PC-9 (cell line): ENCODE measurements at regions not wholly inside any gene's neighbourhood (a gene's known extent, or its start where the extent isn't known, plus 50 kb on each side); places are given as distances from the start of the nearest gene placed in this dataset.

Experiments used
- BruUV-seq: library from RNA; stranded (reverse); fragments of 400-500 nt; replicated peaks from 2 replicates; lab custom pipeline; 2021; lab: Mats Ljungman, UMichigan
- CTCF ChIA-PET: fragments of 300-600 bp; sonication (Branson Sonifier 250); formaldehyde crosslinking; loops from one replicate; lab custom pipeline; 2022; ENCODE audit warnings: antibody characterized with exemption; lab: Charles Lee
- POLR2A ChIA-PET: fragments of 300-600 bp; sonication (Branson Sonifier 250); formaldehyde crosslinking; loops from one replicate; lab custom pipeline; 2022; ENCODE audit warnings: antibody characterized with exemption; ENCODE audit not compliant: unreplicated experiment; lab: Charles Lee
- DNase-seq, 2 experiments: peaks; one replicate each; pipeline versions ENCODE4 v3.0.0 to v3.0.0-alpha.2; 2015 to 2022; ENCODE audit warnings: mixed read lengths in 1 of 2
- H2AFZ ChIP-seq: fragments of 200-600 bp; sonication (generic); 2 replicates; pipeline ENCODE4 v1.8.1; 2017; ENCODE audit warnings: antibody characterized with exemption
- H3F3A ChIP-seq: fragments of 200-600 bp; sonication (generic); 2 replicates; pipeline ENCODE4 v1.8.1; 2017; ENCODE audit warnings: antibody characterized with exemption, mild to moderate bottlenecking, low read depth; ENCODE audit not compliant: insufficient read depth
- H3K27ac ChIP-seq: fragments of 200-600 bp; sonication (generic); 2 replicates; pipeline ENCODE4 v1.6.1; 2016; ENCODE audit warnings: mixed run types
- H3K27me3 ChIP-seq: fragments of 200-600 bp; sonication (generic); 2 replicates; pipeline ENCODE4 v1.6.1; 2016; ENCODE audit warnings: low read depth, mixed run types; ENCODE audit not compliant: insufficient read depth
- H3K36me3 ChIP-seq: fragments of 200-600 bp; sonication (generic); 2 replicates; pipeline ENCODE4 v1.6.1; 2016; ENCODE audit warnings: low read depth, mixed run types
- H3K4me1 ChIP-seq: fragments of 200-600 bp; sonication (generic); replicated peaks from 2 replicates; pipeline ENCODE4 v1.6.1; 2016; ENCODE audit warnings: mixed run types; ENCODE audit not compliant: insufficient read depth
- H3K4me2 ChIP-seq: fragments of 200-600 bp; sonication (generic); 2 replicates; pipeline ENCODE4 v1.6.1; 2017; ENCODE audit warnings: mixed run types
- H3K4me3 ChIP-seq: fragments of 200-600 bp; sonication (generic); 2 replicates; pipeline ENCODE4 v1.6.1; 2016; ENCODE audit warnings: mixed run types
- H3K79me2 ChIP-seq: fragments of 200-600 bp; sonication (generic); 2 replicates; pipeline ENCODE4 v1.6.1; 2017; ENCODE audit warnings: low read depth, mixed run types
- H3K9me2 ChIP-seq: fragments of 200-600 bp; sonication (generic); 2 replicates; pipeline ENCODE4 v1.8.1; 2017; ENCODE audit warnings: mild to moderate bottlenecking; ENCODE audit not compliant: insufficient read depth
- H3K9me3 ChIP-seq: fragments of 200-600 bp; sonication (generic); 2 replicates; pipeline ENCODE4 v1.8.1; 2016; ENCODE audit warnings: low read depth; ENCODE audit not compliant: insufficient read depth
- H4K20me1 ChIP-seq: fragments of 200-600 bp; sonication (generic); 2 replicates; pipeline ENCODE4 v1.8.1; 2017; ENCODE audit not compliant: insufficient read depth
- CTCF ChIP-seq: fragments of 200-600 bp; sonication (generic); conservative IDR thresholded peaks from 2 replicates; pipeline ENCODE4 v1.6.1; 2017; ENCODE audit warnings: mixed run types, antibody characterized with exemption, mild to moderate bottlenecking, moderate library complexity
- EZH2 ChIP-seq: fragments of 200-600 bp; sonication (generic); IDR thresholded peaks from 2 replicates; pipeline ENCODE4 v1.8.0; 2017; ENCODE audit warnings: antibody characterized with exemption, low read depth
- intact Hi-C: fragments of 100-400 bp; cut with micrococcal nuclease; formaldehyde crosslinking; loops from one replicate; pipeline ENCODE4 v1.10.0; 2022; ENCODE audit not compliant: unreplicated experiment

GRCh38 chr5:86909418-86910295 is 291.9 kb downstream of the COX7C start:
- H3K27me3 ChIP-seq = no peaks in the 10 kb centered on the region
- TF ChIP-seq CTCF = no peak
- no peak for TF ChIP-seq EZH2
- no peaks in the 10 kb centered on the region for H4K20me1 ChIP-seq
- no peaks in the 10 kb centered on the region for H3K4me1 ChIP-seq
- H3K79me2 ChIP-seq = no peaks in the 10 kb centered on the region
- no TSS peak for BruUV-seq
- no peaks in the 10 kb centered on the region for H3F3A ChIP-seq
- no peak for DNase-seq
- no peaks in the 10 kb centered on the region for H3K9me3 ChIP-seq
- H3K27ac ChIP-seq = no peak overlapping the region
- H3K4me2 ChIP-seq = no peak overlapping the region
- no peaks in the 10 kb centered on the region for H3K9me2 ChIP-seq
- intact Hi-C loops = no loop called here
- no peaks in the 10 kb centered on the region for H3K36me3 ChIP-seq
- POLR2A ChIA-PET = no interaction called here
- CTCF ChIA-PET = no interaction called here
- no peak overlapping the region for H3K4me3 ChIP-seq
- H2AFZ ChIP-seq = no peak overlapping the region

GRCh38 chr5:86917117-86917579 is 299.4 kb downstream of the COX7C start:
- no peaks in the 10 kb centered on the region for H3K27me3 ChIP-seq
- H3K4me3 ChIP-seq = no peak overlapping the region
- no peaks in the 10 kb centered on the region for H3K4me1 ChIP-seq
- intact Hi-C loops = no loop called here
- CTCF ChIA-PET = no interaction called here
- no peaks in the 10 kb centered on the region for H4K20me1 ChIP-seq
- TF ChIP-seq CTCF = no peak
- TF ChIP-seq EZH2 = no peak
- POLR2A ChIA-PET = no interaction called here
- BruUV-seq = no TSS peak
- H3K36me3 ChIP-seq = no peaks in the 10 kb centered on the region
- DNase-seq = peak in 1 of 2 experiments; percentile 4
- H3F3A ChIP-seq = no peaks in the 10 kb centered on the region
- H2AFZ ChIP-seq = no peak overlapping the region
- H3K27ac ChIP-seq = no peak overlapping the region
- no peak overlapping the region for H3K4me2 ChIP-seq
- no peaks in the 10 kb centered on the region for H3K9me2 ChIP-seq
- H3K79me2 ChIP-seq = no peaks in the 10 kb centered on the region
- H3K9me3 ChIP-seq = no peaks in the 10 kb centered on the region

GRCh38 chr5:86918246-86918645 is 300.5 kb downstream of the COX7C start:
- Histone ChIP-seq H3K4me3 (no peak overlapping the region), H3K27me3 (no peaks in the 10 kb centered on the region), H3K27ac (no peak overlapping the region), H3K79me2 (no peaks in the 10 kb centered on the region), H2AFZ (no peak overlapping the region), H3K36me3 (no peaks in the 10 kb centered on the region), H3K4me2 (no peak overlapping the region), H3F3A (no peaks in the 10 kb centered on the region), H3K9me2 (no peaks in the 10 kb centered on the region), H4K20me1 (no peaks in the 10 kb centered on the region), H3K4me1 (no peaks in the 10 kb centered on the region), H3K9me3 (no peaks in the 10 kb centered on the region)
- DNase-seq = no peak
- CTCF ChIA-PET = no interaction called here
- no TSS peak for BruUV-seq
- intact Hi-C loops = no loop called here
- POLR2A ChIA-PET = no interaction called here
- TF ChIP-seq EZH2 (no peak), CTCF (no peak)
